B cell (primary cell): ENCODE measurements at regions not wholly inside any gene's neighbourhood (a gene's known extent, or its start where the extent isn't known, plus 50 kb on each side); places are given as distances from the start of the nearest gene placed in this dataset.

Source experiments
- ATAC-seq: fragments of 200-7000 bp; cut with Tn5 transposase; one replicate; pipeline ENCODE4 v1.10.0; 2021; ENCODE audit warnings: low read depth, mild to moderate bottlenecking, moderate number of reproducible peaks, moderate library complexity
- CTCF ChIA-PET: fragments of 350-600 bp; sonication (Branson Sonifier 250); formaldehyde crosslinking; loops from one replicate; lab custom pipeline; 2021; ENCODE audit warnings: antibody characterized with exemption, inconsistent platforms; lab: Charles Lee
- POLR2A ChIA-PET: fragments of 350-600 bp; sonication (Branson Sonifier 250); formaldehyde crosslinking; loops from one replicate; lab custom pipeline; 2021; ENCODE audit warnings: antibody characterized with exemption; lab: Charles Lee
- DNase-seq: peaks from one replicate; pipeline ENCODE4 v3.0.0; 2013
- H2AFZ ChIP-seq: 2 replicates; pipeline ENCODE4 v1.6.1; 2012; ENCODE audit warnings: mild to moderate bottlenecking, low read depth, low read length; ENCODE audit not compliant: insufficient read depth, poor library complexity, severe bottlenecking
- H3K27ac ChIP-seq, 2 donors: 1 replicate in 1 of 2; 2 replicates in 1 of 2; pipeline ENCODE4 v1.5.1; 2012 to 2013; ENCODE audit warnings: low read length in 2 of 2, mild to moderate bottlenecking in 2 of 2, moderate library complexity in 1 of 2
- H3K27me3 ChIP-seq, 4 experiments: fragments of 200-600 bp in 1 of 4; sonication (generic) in 1 of 4; replicated peaks in 1 of 4; 1 replicate in 2 of 4; 2 replicates in 2 of 4; pipeline versions ENCODE4 v1.6.1 to v1.7.0; 2013 to 2016; ENCODE audit warnings: low read length in 3 of 4, mild to moderate bottlenecking in 2 of 4, mixed read lengths in 1 of 4, moderate library complexity in 1 of 4; ENCODE audit not compliant: insufficient read depth in 4 of 4, control insufficient read depth in 3 of 4; ENCODE audit errors: control extremely low read depth in 1 of 4
- H3K36me3 ChIP-seq, 2 experiments: replicated peaks in 1 of 2; 1 replicate in 1 of 2; 2 replicates in 1 of 2; pipeline versions ENCODE4 v1.6.1 to v1.7.1; 2013; ENCODE audit warnings: low read length in 1 of 2; ENCODE audit not compliant: insufficient read depth in 2 of 2, control insufficient read depth in 1 of 2; ENCODE audit errors: control extremely low read depth in 1 of 2, extremely low read depth in 1 of 2
- H3K4me1 ChIP-seq, 2 donors: fragments of 200-600 bp in 1 of 2; sonication (generic) in 1 of 2; 1 replicate in 1 of 2; 2 replicates in 1 of 2; pipeline versions ENCODE4 v1.5.1 to v1.6.1; 2013 to 2017; ENCODE audit warnings: low read length in 2 of 2; ENCODE audit not compliant: control insufficient read depth in 2 of 2, insufficient read depth in 2 of 2
- H3K4me2 ChIP-seq: replicated peaks from 2 replicates; pipeline ENCODE3; 2012; ENCODE audit warnings: mild to moderate bottlenecking, low read depth, low read length; ENCODE audit not compliant: poor library complexity, severe bottlenecking
- H3K4me3 ChIP-seq, 5 experiments: fragments of 200-600 bp in 1 of 5; sonication (generic) in 1 of 5; 1 replicate in 3 of 5; 2 replicates in 2 of 5; pipeline versions ENCODE4 v1.5.1 to v1.7.0; 2011 to 2016; ENCODE audit warnings: low read length in 4 of 5, mild to moderate bottlenecking in 4 of 5, low read depth in 2 of 5, control low read depth in 1 of 5, moderate library complexity in 1 of 5; ENCODE audit not compliant: insufficient read depth in 1 of 5; ENCODE audit errors: control extremely low read depth in 1 of 5, extremely low read depth in 1 of 5
- H3K79me2 ChIP-seq: fragments of 200-600 bp; sonication (generic); one replicate; pipeline ENCODE4 v1.6.0; 2016; ENCODE audit warnings: low read length; ENCODE audit not compliant: control insufficient read depth, insufficient read depth
- H3K9ac ChIP-seq: fragments of 200-600 bp; sonication (generic); 2 replicates; pipeline ENCODE4 v1.6.1; 2017; ENCODE audit warnings: mild to moderate bottlenecking, low read length, moderate library complexity
- H3K9me3 ChIP-seq, 3 donors: one replicate each; pipeline versions ENCODE4 v1.6.1 to v1.7.1; 2013; ENCODE audit warnings: low read length in 2 of 3; ENCODE audit not compliant: control insufficient read depth in 2 of 3, insufficient read depth in 1 of 3; ENCODE audit errors: control extremely low read depth in 1 of 3
- H4K20me1 ChIP-seq: 2 replicates; pipeline ENCODE4 v1.6.0; 2012; ENCODE audit warnings: mild to moderate bottlenecking, low read length; ENCODE audit not compliant: insufficient read depth, control insufficient read depth, poor library complexity, severe bottlenecking
- H3K27ac Mint-ChIP-seq: one replicate; pipeline ENCODE4 v1.8.0; 2021; ENCODE audit warnings: mixed read lengths
- H3K27me3 Mint-ChIP-seq: one replicate; pipeline ENCODE4 v1.8.0; 2021; ENCODE audit warnings: mixed read lengths
- H3K4me1 Mint-ChIP-seq: one replicate; pipeline ENCODE4 v1.8.0; 2021; ENCODE audit warnings: mixed read lengths
- H3K4me3 Mint-ChIP-seq: one replicate; pipeline ENCODE4 v1.8.0; 2021; ENCODE audit warnings: mixed read lengths
- H3K9me3 Mint-ChIP-seq: one replicate; pipeline ENCODE4 v1.8.0; 2022; ENCODE audit warnings: mixed read lengths; ENCODE audit not compliant: insufficient read depth
- EZH2 ChIP-seq: IDR thresholded peaks from 2 replicates; pipeline ENCODE4 v1.6.1; 2012; ENCODE audit warnings: borderline replicate concordance, low read depth, mild to moderate bottlenecking, moderate library complexity, low read length; ENCODE audit not compliant: insufficient read depth, poor library complexity, severe bottlenecking
- WGBS: methylation state at CpG from one replicate; pipeline ENCODE4 v1.1.5; 2013; ENCODE audit warnings: missing lambda C conversion rate; ENCODE audit not compliant: insufficient coverage; 5-methylcytosine and 5-hydroxymethylcytosine counted together
- intact Hi-C: fragments of 100-400 bp; cut with micrococcal nuclease; formaldehyde crosslinking; loops from one replicate; pipeline ENCODE4 v1.10.0; 2022
- TF ChIP-seq, protein P1 (sequence below): fragments of 200-600 bp; IDR thresholded peaks from one replicate; pipeline ENCODE4 v1.8.0; 2022; ENCODE audit warnings: antibody characterized with exemption, mild to moderate bottlenecking

DNA sequence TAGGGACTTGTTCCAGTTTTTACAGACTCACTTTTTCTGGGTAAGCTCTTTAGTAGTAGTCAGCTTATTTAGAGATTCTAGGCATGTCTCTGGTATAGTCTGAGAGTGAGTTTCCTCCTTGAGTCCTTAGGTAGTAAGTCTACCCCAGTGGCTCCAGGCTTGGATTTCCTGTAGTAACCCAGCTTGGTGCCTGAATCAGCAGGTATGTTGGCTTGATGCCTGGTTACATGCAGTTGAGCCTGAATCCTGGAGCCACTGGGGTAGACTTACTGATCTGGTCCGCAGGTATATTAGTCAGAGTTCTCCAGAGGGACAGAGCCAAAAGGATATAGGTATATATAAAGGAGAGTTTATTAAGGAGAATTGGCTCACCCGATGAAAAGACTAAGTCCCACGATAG, 85.8 kb upstream of the RBMS3 start:
- H3K27me3 Mint-ChIP-seq = no peaks in the 10 kb centered on the region
- no peaks in the 10 kb centered on the region for H3K4me1 ChIP-seq
- H3K9me3 Mint-ChIP-seq = peaks cover 7% of the 10 kb centered on the region
- no peaks in the 10 kb centered on the region for H4K20me1 ChIP-seq
- H3K4me3 Mint-ChIP-seq = no peak overlapping the region
- WGBS = 56% methylated on average over 3 of the region's 3 CpGs
- no peak overlapping the region for H3K27ac ChIP-seq
- H3K9me3 ChIP-seq = peaks cover 0 to 5% (median 0%) of the 10 kb centered on the region in 3 donors
- ATAC-seq (no peak), DNase-seq (no peak)
- H3K79me2 ChIP-seq = no peaks in the 10 kb centered on the region
- no peak overlapping the region for H3K4me3 ChIP-seq
- ChIA-PET POLR2A (no interaction called here), CTCF (interaction anchor here (0.9 kb wide), 1 partner anchor 25 kb away, joined by 3 read pairs; no protein-coding TSS in a partner anchor)
- no peak overlapping the region for H3K9ac ChIP-seq
- H3K4me2 ChIP-seq = no peak overlapping the region
- TF ChIP-seq, protein P1, sequence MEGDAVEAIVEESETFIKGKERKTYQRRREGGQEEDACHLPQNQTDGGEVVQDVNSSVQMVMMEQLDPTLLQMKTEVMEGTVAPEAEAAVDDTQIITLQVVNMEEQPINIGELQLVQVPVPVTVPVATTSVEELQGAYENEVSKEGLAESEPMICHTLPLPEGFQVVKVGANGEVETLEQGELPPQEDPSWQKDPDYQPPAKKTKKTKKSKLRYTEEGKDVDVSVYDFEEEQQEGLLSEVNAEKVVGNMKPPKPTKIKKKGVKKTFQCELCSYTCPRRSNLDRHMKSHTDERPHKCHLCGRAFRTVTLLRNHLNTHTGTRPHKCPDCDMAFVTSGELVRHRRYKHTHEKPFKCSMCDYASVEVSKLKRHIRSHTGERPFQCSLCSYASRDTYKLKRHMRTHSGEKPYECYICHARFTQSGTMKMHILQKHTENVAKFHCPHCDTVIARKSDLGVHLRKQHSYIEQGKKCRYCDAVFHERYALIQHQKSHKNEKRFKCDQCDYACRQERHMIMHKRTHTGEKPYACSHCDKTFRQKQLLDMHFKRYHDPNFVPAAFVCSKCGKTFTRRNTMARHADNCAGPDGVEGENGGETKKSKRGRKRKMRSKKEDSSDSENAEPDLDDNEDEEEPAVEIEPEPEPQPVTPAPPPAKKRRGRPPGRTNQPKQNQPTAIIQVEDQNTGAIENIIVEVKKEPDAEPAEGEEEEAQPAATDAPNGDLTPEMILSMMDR = no peak
- TF ChIP-seq EZH2 = no peak
- H2AFZ ChIP-seq = no peak overlapping the region
- no peaks in the 10 kb centered on the region for H3K36me3 ChIP-seq
- intact Hi-C loops = no loop called here
- H3K27me3 ChIP-seq = no peaks in the 10 kb centered on the region
- no peak overlapping the region for H3K27ac Mint-ChIP-seq
- H3K4me1 Mint-ChIP-seq = no peaks in the 10 kb centered on the region

DNA sequence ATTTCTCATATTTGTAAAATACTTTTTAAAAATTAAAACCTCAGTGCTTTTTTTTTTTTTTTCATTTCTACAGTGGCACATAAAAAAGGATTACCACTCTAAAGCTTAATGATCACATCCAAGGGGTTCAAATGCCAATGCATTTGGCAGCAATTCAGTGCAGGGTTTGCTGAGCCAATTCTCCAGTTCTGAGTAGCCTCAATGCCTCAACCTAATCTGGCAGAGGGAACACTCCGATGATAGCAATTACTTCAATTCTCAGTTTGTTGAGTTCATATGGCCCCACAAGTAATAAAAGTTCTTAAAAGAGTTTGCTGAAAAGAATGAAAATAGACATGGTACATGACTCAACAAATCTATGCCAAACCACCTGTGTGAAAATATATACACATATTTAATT, 79.3 kb upstream of the RBMS3 start:
- Mint-ChIP-seq H3K27me3 (no peaks in the 10 kb centered on the region), H3K27ac (no peak overlapping the region), H3K9me3 (peaks cover 2% of the 10 kb centered on the region), H3K4me3 (no peak overlapping the region), H3K4me1 (no peaks in the 10 kb centered on the region)
- ChIA-PET CTCF (no interaction called here), POLR2A (no interaction called here)
- H2AFZ ChIP-seq = no peak overlapping the region
- H3K27me3 ChIP-seq = no peaks in the 10 kb centered on the region
- no peaks in the 10 kb centered on the region for H3K4me1 ChIP-seq
- no peaks in the 10 kb centered on the region for H4K20me1 ChIP-seq
- H3K9me3 ChIP-seq = no peaks in the 10 kb centered on the region
- no peak for TF ChIP-seq EZH2
- TF ChIP-seq, protein P1 = no peak
- H3K36me3 ChIP-seq = no peaks in the 10 kb centered on the region
- no peak overlapping the region for H3K4me3 ChIP-seq
- no peaks in the 10 kb centered on the region for H3K79me2 ChIP-seq
- WGBS = no CpG with 5 or more reads among the region's 1 CpG
- H3K9ac ChIP-seq = no peak overlapping the region
- no peak for DNase-seq
- no peak for ATAC-seq
- no peak overlapping the region for H3K4me2 ChIP-seq
- intact Hi-C loops = no loop called here
- no peak overlapping the region for H3K27ac ChIP-seq
